ENCODE measurements at regions not wholly inside any gene's neighbourhood (a gene's known extent, or its start where the extent isn't known, plus 50 kb on each side); places are given as distances from the start of the nearest gene placed in this dataset.
"Not testable (repeated sequence)": the region's sequence is repeated elsewhere in the genome, so short reads cannot be mapped to it uniquely, and the experiment has no call there.

DNA sequence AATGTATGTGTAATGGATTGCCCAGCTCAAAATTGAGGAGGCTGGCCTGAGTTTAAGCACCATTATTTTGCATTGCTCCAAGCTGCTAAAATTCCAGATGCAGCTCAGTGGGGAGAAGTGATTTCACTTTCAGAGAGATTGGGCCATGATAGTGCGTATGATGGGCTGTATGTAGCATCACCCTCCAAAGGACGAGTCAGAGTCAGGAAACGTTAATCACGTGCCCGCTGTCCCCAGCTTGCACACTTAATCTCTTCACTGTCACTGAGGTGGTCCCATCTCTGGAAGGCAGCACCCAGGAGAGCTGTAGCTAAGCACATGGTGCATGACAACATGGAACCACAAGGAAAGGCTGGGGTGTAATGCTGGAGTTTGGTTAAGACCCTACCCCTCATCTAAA, 337.4 kb downstream of the ANAPC1 start:
- TF ChIP-seq, protein P1, sequence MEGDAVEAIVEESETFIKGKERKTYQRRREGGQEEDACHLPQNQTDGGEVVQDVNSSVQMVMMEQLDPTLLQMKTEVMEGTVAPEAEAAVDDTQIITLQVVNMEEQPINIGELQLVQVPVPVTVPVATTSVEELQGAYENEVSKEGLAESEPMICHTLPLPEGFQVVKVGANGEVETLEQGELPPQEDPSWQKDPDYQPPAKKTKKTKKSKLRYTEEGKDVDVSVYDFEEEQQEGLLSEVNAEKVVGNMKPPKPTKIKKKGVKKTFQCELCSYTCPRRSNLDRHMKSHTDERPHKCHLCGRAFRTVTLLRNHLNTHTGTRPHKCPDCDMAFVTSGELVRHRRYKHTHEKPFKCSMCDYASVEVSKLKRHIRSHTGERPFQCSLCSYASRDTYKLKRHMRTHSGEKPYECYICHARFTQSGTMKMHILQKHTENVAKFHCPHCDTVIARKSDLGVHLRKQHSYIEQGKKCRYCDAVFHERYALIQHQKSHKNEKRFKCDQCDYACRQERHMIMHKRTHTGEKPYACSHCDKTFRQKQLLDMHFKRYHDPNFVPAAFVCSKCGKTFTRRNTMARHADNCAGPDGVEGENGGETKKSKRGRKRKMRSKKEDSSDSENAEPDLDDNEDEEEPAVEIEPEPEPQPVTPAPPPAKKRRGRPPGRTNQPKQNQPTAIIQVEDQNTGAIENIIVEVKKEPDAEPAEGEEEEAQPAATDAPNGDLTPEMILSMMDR (IDR thresholded peaks at IDR 0.05; ENCODE audit: low read depth, low read length), result not testable (repeated sequence)
- TF ChIP-seq POLR2A (IDR thresholded peaks at IDR 0.05; ENCODE audit: extremely low read depth, insufficient read length), result not testable (repeated sequence)
